HTR-8/SVneo (cell line): ENCODE measurements at regions not wholly inside any gene's neighbourhood (a gene's known extent, or its start where the extent isn't known, plus 50 kb on each side); places are given as distances from the start of the nearest gene placed in this dataset.

ENCODE experiments used
- DNase-seq: peaks from one replicate; pipeline ENCODE4 v3.0.0; 2011; ENCODE audit warnings: low spot score, mixed read lengths; ENCODE audit not compliant: insufficient read length
- FAIRE-seq: peaks from 2 replicates; lab custom pipeline; 2011; peaks lifted over from hg19 to GRCh38; lab: Jason Lieb, UNC

GRCh38 chr19:30699871-30700280 lies 327.7 kb downstream of the ZNF536 start:
- DNase-seq (no peak), FAIRE-seq (no peak)

GRCh38 chr19:30696514-30696913 lies 324.3 kb downstream of the ZNF536 start:
- no peak for DNase-seq
- FAIRE-seq = no peak

- DNase-seq (no peak), FAIRE-seq (no peak)
Measured at GRCh38 chr19:30695171-30695875, 323.1 kb downstream of the ZNF536 start.

- no peak for FAIRE-seq
- DNase-seq = no peak
Measured at GRCh38 chr19:30694156-30694755, 322.1 kb downstream of the ZNF536 start.

- no peak for DNase-seq
- FAIRE-seq = no peak
Measured at GRCh38 chr19:30692879-30693503, 320.8 kb downstream of the ZNF536 start.

- DNase-seq = no peak
- no peak for FAIRE-seq
Measured at GRCh38 chr19:30692181-30692811, 320.1 kb downstream of the ZNF536 start.

GRCh38 chr19:30691819-30692166 lies 319.6 kb downstream of the ZNF536 start:
- DNase-seq (no peak), FAIRE-seq (no peak)

GRCh38 chr19:30690935-30691818 lies 319.0 kb downstream of the ZNF536 start:
- DNase-seq = no peak
- FAIRE-seq = no peak

GRCh38 chr19:30690525-30690924 lies 318.3 kb downstream of the ZNF536 start:
- FAIRE-seq (no peak), DNase-seq (no peak)

- DNase-seq (no peak), FAIRE-seq (no peak)
Measured at GRCh38 chr19:30689474-30689873, 317.3 kb downstream of the ZNF536 start.

GRCh38 chr19:30688696-30689095 lies 316.5 kb downstream of the ZNF536 start:
- FAIRE-seq (no peak), DNase-seq (no peak)

- no peak for FAIRE-seq
- no peak for DNase-seq
Measured at GRCh38 chr19:30686826-30687566, 314.8 kb downstream of the ZNF536 start.

GRCh38 chr19:30686176-30686820 lies 314.1 kb downstream of the ZNF536 start:
- no peak for DNase-seq
- no peak for FAIRE-seq

GRCh38 chr19:30685426-30686000 lies 313.3 kb downstream of the ZNF536 start:
- DNase-seq = no peak
- FAIRE-seq = no peak

- DNase-seq (no peak), FAIRE-seq (no peak)
Measured at GRCh38 chr19:30684613-30685012, 312.4 kb downstream of the ZNF536 start.

GRCh38 chr19:30682999-30683536 lies 310.9 kb downstream of the ZNF536 start:
- FAIRE-seq (peak; percentile 40), DNase-seq (peak; percentile 82)

GRCh38 chr19:30682146-30682998 lies 310.2 kb downstream of the ZNF536 start:
- no peak for FAIRE-seq
- DNase-seq = no peak
